H1 (cell line): ENCODE measurements at regions not wholly inside any gene's neighbourhood (a gene's known extent, or its start where the extent isn't known, plus 50 kb on each side); places are given as distances from the start of the nearest gene placed in this dataset.

Experiments
- CTCF ChIA-PET: fragments of 300-600 bp; sonication (Branson Sonifier 250); formaldehyde crosslinking; loops from one replicate; lab custom pipeline; 2021; ENCODE audit not compliant: partially characterized antibody; lab: Charles Lee
- POLR2A ChIA-PET: fragments of 300-600 bp; sonication (Branson Sonifier 250); formaldehyde crosslinking; loops from one replicate; lab custom pipeline; 2021; ENCODE audit warnings: inconsistent platforms; ENCODE audit not compliant: partially characterized antibody; lab: Charles Lee
- DNase-seq, 2 experiments: peaks; one replicate each; pipeline versions ENCODE4 v3.0.0 to v3.0.0-alpha.2; 2010 to 2022; ENCODE audit warnings: low spot score in 2 of 2, low read depth in 1 of 2, mixed read lengths in 1 of 2
- FAIRE-seq: peaks from 2 replicates; lab custom pipeline; 2011; peaks lifted over from hg19 to GRCh38; lab: Jason Lieb, UNC
- H2AFZ ChIP-seq: 2 replicates; pipeline ENCODE4 v1.8.1; 2012; ENCODE audit warnings: low read length, inconsistent platforms
- H2AK5ac ChIP-seq: 2 replicates; pipeline ENCODE4 v1.6.1; 2013; ENCODE audit warnings: low read depth, low read length
- H2BK120ac ChIP-seq: replicated peaks from 2 replicates; pipeline ENCODE3; 2013; ENCODE audit warnings: low read depth, low read length, inconsistent platforms
- H2BK12ac ChIP-seq: 2 replicates; pipeline ENCODE4 v1.6.1; 2013; ENCODE audit warnings: low read depth, low read length
- H2BK15ac ChIP-seq: 2 replicates; pipeline ENCODE4 v1.6.1; 2013; ENCODE audit warnings: low read length
- H2BK20ac ChIP-seq: 2 replicates; pipeline ENCODE4 v1.6.1; 2013; ENCODE audit warnings: low read length
- H2BK5ac ChIP-seq: 2 replicates; pipeline ENCODE4 v1.6.1; 2013; ENCODE audit warnings: low read depth, low read length
- H3K14ac ChIP-seq: 2 replicates; pipeline ENCODE4 v1.6.1; 2013; ENCODE audit warnings: inconsistent platforms; ENCODE audit not compliant: insufficient read length
- H3K18ac ChIP-seq: 2 replicates; pipeline ENCODE4 v1.6.1; 2013; ENCODE audit warnings: low read length; ENCODE audit errors: extremely low read depth
- H3K23ac ChIP-seq: 2 replicates; pipeline ENCODE4 v1.6.1; 2013; ENCODE audit warnings: inconsistent platforms; ENCODE audit not compliant: insufficient read length
- H3K23me2 ChIP-seq: 2 replicates; pipeline ENCODE4 v1.6.1; 2013; ENCODE audit warnings: low read depth, low read length
- H3K27ac ChIP-seq: 2 replicates; pipeline ENCODE4 v1.6.1; 2011; ENCODE audit warnings: low read depth, low read length, inconsistent platforms
- H3K27me3 ChIP-seq, 4 experiments: replicated peaks in 1 of 4; 1 replicate in 1 of 4; 2 replicates in 3 of 4; pipeline versions ENCODE4 v1.6.1 to v1.8.1; 2011 to 2013; ENCODE audit warnings: low read length in 3 of 4, mild to moderate bottlenecking in 3 of 4, inconsistent platforms in 2 of 4, mixed read lengths in 2 of 4, moderate library complexity in 1 of 4; ENCODE audit not compliant: control insufficient read depth in 3 of 4, insufficient read depth in 3 of 4; ENCODE audit errors: extremely low read depth in 1 of 4
- H3K36me3 ChIP-seq, 4 experiments: 2 replicates each; pipeline versions ENCODE4 v1.6.1 to v1.8.1; 2011 to 2013; ENCODE audit warnings: mild to moderate bottlenecking in 4 of 4, low read length in 3 of 4, moderate library complexity in 2 of 4, control low read depth in 1 of 4, inconsistent platforms in 1 of 4; ENCODE audit not compliant: insufficient read depth in 4 of 4, control insufficient read depth in 2 of 4
- H3K4ac ChIP-seq: replicated peaks from 2 replicates; pipeline ENCODE3; 2013; ENCODE audit warnings: low read length, low read depth, mixed read lengths, inconsistent platforms; ENCODE audit not compliant: insufficient read length
- H3K4me1 ChIP-seq, 4 experiments: replicated peaks in 1 of 4; 1 replicate in 1 of 4; 2 replicates in 3 of 4; pipeline versions ENCODE4 v1.6.1 to v1.8.1; 2011 to 2013; ENCODE audit warnings: low read length in 3 of 4, inconsistent platforms in 2 of 4, mixed read lengths in 1 of 4; ENCODE audit not compliant: insufficient read depth in 4 of 4, control insufficient read depth in 3 of 4
- H3K4me2 ChIP-seq, 2 experiments: 2 replicates each; pipeline versions ENCODE4 v1.6.1 to v1.8.1; 2011 to 2013; ENCODE audit warnings: low read depth in 2 of 2, low read length in 2 of 2, control low read depth in 1 of 2, inconsistent platforms in 1 of 2, mild to moderate bottlenecking in 1 of 2; ENCODE audit not compliant: insufficient read depth in 1 of 2
- H3K4me3 ChIP-seq, 4 experiments: fragments of 200-600, 300-600 bp in 1 of 4; sonication (generic), shearing (Covaris generic), sonication (Bioruptor Twin) in 1 of 4; 2 replicates each; pipeline versions ENCODE4 v1.5.1 to v1.8.1; 2011 to 2016; ENCODE audit warnings: low read length in 4 of 4, low read depth in 3 of 4, control low read depth in 2 of 4, inconsistent platforms in 2 of 4, mild to moderate bottlenecking in 2 of 4, mixed read lengths in 1 of 4, moderate library complexity in 1 of 4; ENCODE audit not compliant: insufficient read depth in 2 of 4; ENCODE audit errors: extremely low read depth in 1 of 4
- H3K56ac ChIP-seq: replicated peaks from 2 replicates; pipeline ENCODE3; 2013; ENCODE audit warnings: low read depth, mild to moderate bottlenecking, mixed read lengths, low read length, inconsistent platforms; ENCODE audit not compliant: insufficient read length
- H3K79me1 ChIP-seq: 2 replicates; pipeline ENCODE4 v1.6.1; 2013; ENCODE audit warnings: low read depth, low read length, control low read depth
- H3K79me2 ChIP-seq, 2 experiments: 2 replicates each; pipeline versions ENCODE4 v1.6.1 to v1.8.1; 2012 to 2013; ENCODE audit warnings: low read length in 2 of 2, mild to moderate bottlenecking in 2 of 2, inconsistent platforms in 1 of 2; ENCODE audit not compliant: insufficient read depth in 2 of 2, control insufficient read depth in 1 of 2
- H3K9ac ChIP-seq, 4 experiments: replicated peaks in 1 of 4; 1 replicate in 1 of 4; 2 replicates in 3 of 4; pipeline versions ENCODE4 v1.6.1 to v1.8.1; 2011 to 2013; ENCODE audit warnings: low read depth in 3 of 4, low read length in 3 of 4, control low read depth in 2 of 4, mild to moderate bottlenecking in 2 of 4, moderate library complexity in 2 of 4, inconsistent platforms in 1 of 4; ENCODE audit errors: extremely low read depth in 1 of 4
- H3K9me3 ChIP-seq, 2 experiments: 2 replicates each; pipeline versions ENCODE4 v1.6.1 to v1.8.1; 2012 to 2013; ENCODE audit warnings: mild to moderate bottlenecking in 2 of 2, moderate library complexity in 2 of 2, control low read depth in 1 of 2, inconsistent platforms in 1 of 2, low read depth in 1 of 2, low read length in 1 of 2, mixed read lengths in 1 of 2; ENCODE audit not compliant: insufficient read depth in 2 of 2
- H4K20me1 ChIP-seq, 2 experiments: replicated peaks in 1 of 2; 2 replicates each; pipeline versions ENCODE3 to v1.8.1; 2011 to 2013; ENCODE audit warnings: inconsistent platforms in 2 of 2, low read length in 2 of 2, mild to moderate bottlenecking in 1 of 2; ENCODE audit not compliant: insufficient read depth in 2 of 2, control insufficient read depth in 1 of 2
- H4K5ac ChIP-seq: 2 replicates; pipeline ENCODE4 v1.6.1; 2013; ENCODE audit warnings: low read length, low read depth, mixed read lengths, inconsistent platforms; ENCODE audit not compliant: insufficient read length
- H4K8ac ChIP-seq: 2 replicates; pipeline ENCODE4 v1.8.0; 2013; ENCODE audit warnings: mild to moderate bottlenecking, moderate library complexity, low read length, inconsistent platforms; ENCODE audit not compliant: insufficient read depth; ENCODE audit errors: extremely low read depth
- H4K91ac ChIP-seq: replicated peaks from 2 replicates; pipeline ENCODE3; 2013; ENCODE audit warnings: low read length, mixed read lengths, inconsistent platforms; ENCODE audit not compliant: insufficient read length
- CEBPB ChIP-seq: IDR thresholded peaks from 2 replicates; pipeline ENCODE4 v1.6.1; 2012; ENCODE audit warnings: low read depth, low read length
- CTBP2 ChIP-seq: IDR thresholded peaks from 2 replicates; pipeline ENCODE4 v1.7.0; 2011; ENCODE audit warnings: borderline replicate concordance, mild to moderate bottlenecking, moderate library complexity, mixed read lengths, low read length; ENCODE audit not compliant: insufficient read depth, insufficient read length
- HDAC6 ChIP-seq: IDR thresholded peaks from one replicate; pipeline ENCODE4 v1.7.1; 2012; ENCODE audit warnings: low read depth, mild to moderate bottlenecking, inconsistent platforms, low read length, moderate library complexity
- KDM1A ChIP-seq: fragments of 200-600, 300-600 bp; sonication (generic); IDR thresholded peaks from 2 replicates; pipeline ENCODE4 v1.7.1; 2016; ENCODE audit warnings: mild to moderate bottlenecking, low read length, borderline replicate concordance
- POLR2A ChIP-seq, 2 experiments: IDR thresholded peaks; 1 replicate in 1 of 2; 2 replicates in 1 of 2; pipeline ENCODE4 v1.6.1; 2011; ENCODE audit warnings: low read depth in 2 of 2, low read length in 2 of 2, mild to moderate bottlenecking in 2 of 2; ENCODE audit errors: control extremely low read depth in 1 of 2

- Histone ChIP-seq H2BK12ac (no peak overlapping the region), H3K4me1 (peaks cover 2 to 10% (median 6%) of the 10 kb centered on the region in 4 experiments; a peak in 5 of 7 replicates), H2BK120ac (no peak overlapping the region), H3K9ac (no peak overlapping the region), H3K23me2 (no peaks in the 10 kb centered on the region), H3K4me3 (no peak overlapping the region), H3K27ac (no peak overlapping the region), H3K9me3 (no peaks in the 10 kb centered on the region), H3K27me3 (no peaks in the 10 kb centered on the region), H2AFZ (no peak overlapping the region), H4K8ac (no peak overlapping the region), H2AK5ac (no peak overlapping the region), H3K14ac (no peak overlapping the region), H3K4me2 (no peak overlapping the region), H3K79me2 (no peaks in the 10 kb centered on the region), H4K20me1 (no peaks in the 10 kb centered on the region), H2BK15ac (no peak overlapping the region), H2BK20ac (no peak overlapping the region), H3K56ac (no peak overlapping the region), H2BK5ac (no peak overlapping the region), H3K23ac (no peak overlapping the region), H4K5ac (no peak overlapping the region), H3K18ac (no peak overlapping the region), H3K36me3 (no peaks in the 10 kb centered on the region), H4K91ac (no peak overlapping the region), H3K79me1 (no peaks in the 10 kb centered on the region)
- no peak for FAIRE-seq
- POLR2A ChIA-PET: interaction anchor here (1.1 kb wide), 1 partner anchor 17 kb away, joined by 3 read pairs; no protein-coding TSS in a partner anchor
- CTCF ChIA-PET: no interaction called here
- DNase-seq: no peak
- no peak for TF ChIP-seq CTBP2
- TF ChIP-seq POLR2A (IDR thresholded peaks at IDR 0.05; ENCODE audit: control extremely low read depth in 1 of 2, low read depth in 2 of 2, low read length in 2 of 2): no peak
- TF ChIP-seq CEBPB: no peak
- TF ChIP-seq KDM1A: no peak
- no peak for TF ChIP-seq HDAC6
- TF ChIP-seq, all 59 proteins: peak for 0
- no peak overlapping the region for H3K4ac ChIP-seq
These were observed 558.9 kb upstream of the KLF4 start for GRCh38 chr9:108048406-108049025.
